ENCODE measurements at regions not wholly inside any gene's neighbourhood (a gene's known extent, or its start where the extent isn't known, plus 50 kb on each side); places are given as distances from the start of the nearest gene placed in this dataset.

GRCh38 chr2:182565911-182566567 is 139.2 kb upstream of the PDE1A start:
- 15% methylated on average over 1 of the region's 1 CpG for WGBS (ENCODE audit: missing lambda C conversion rate)
- H3K27ac ChIP-seq: no peak overlapping the region
- ATAC-seq: no peak
- H3K4me2 ChIP-seq: no peak overlapping the region
- H3K9me3 ChIP-seq: no peaks in the 10 kb centered on the region
- CTCF ChIA-PET: no interaction called here
- POLR2A ChIA-PET: no interaction called here
- no peak for FAIRE-seq
- TF ChIP-seq HOXB13 (CRISPR knock-in tag; IDR thresholded peaks at IDR 0.05; ENCODE audit: low read depth): no peak
- TF ChIP-seq HDAC2 (IDR thresholded peaks at IDR 0.05): no peak
- no peak for TF ChIP-seq HOXA7 (CRISPR knock-in tag; IDR thresholded peaks at IDR 0.05)
- no peak for TF ChIP-seq ZNF302 (CRISPR knock-in tag; IDR thresholded peaks at IDR 0.05)
- TF ChIP-seq MAZ (IDR thresholded peaks at IDR 0.05; ENCODE audit: borderline replicate concordance, low read depth, low read length): no peak
- TF ChIP-seq PBX3 (IDR thresholded peaks at IDR 0.05): no peak
- TF ChIP-seq CHD2 (IDR thresholded peaks at IDR 0.05; ENCODE audit: low read length, partially characterized antibody): no peak
- TF ChIP-seq JUN (IDR thresholded peaks at IDR 0.05): no peak
- no peak for TF ChIP-seq NR3C1 (IDR thresholded peaks at IDR 0.05)
- no peak for TF ChIP-seq ZSCAN20 (CRISPR knock-in tag; IDR thresholded peaks at IDR 0.05)
- no peak for TF ChIP-seq CBX8 (IDR thresholded peaks at IDR 0.05)
- TF ChIP-seq MYC (IDR thresholded peaks at IDR 0.05; ENCODE audit: borderline replicate concordance, low read length): no peak
- TF ChIP-seq RCOR1 (IDR thresholded peaks at IDR 0.05; ENCODE audit: low read depth, low read length): no peak
- TF ChIP-seq CBX2 (IDR thresholded peaks at IDR 0.05; ENCODE audit: borderline replicate concordance, low read depth): no peak
- TF ChIP-seq RNF2 (IDR thresholded peaks at IDR 0.05; ENCODE audit: borderline replicate concordance, low read depth): no peak
- TF ChIP-seq TP53 (CRISPR knock-in tag; IDR thresholded peaks at IDR 0.05): no peak
- no peak for TF ChIP-seq ZFP36 (IDR thresholded peaks at IDR 0.05; ENCODE audit: borderline replicate concordance, partially characterized antibody)
- TF ChIP-seq CHD4 (IDR thresholded peaks at IDR 0.05; ENCODE audit: borderline replicate concordance): no peak
- DNase-seq (ENCODE audit: low read depth in 1 of 2, low spot score in 1 of 2): no peak
- H3K4me3 ChIP-seq: no peak overlapping the region
- no peaks in the 10 kb centered on the region for H3K4me1 ChIP-seq

- no peak overlapping the region for H3K4me2 ChIP-seq
- no peak for FAIRE-seq
- 85% methylated on average over 4 of the region's 4 CpGs for WGBS (ENCODE audit: missing lambda C conversion rate)
Observed at GRCh38 chr2:182573553-182573952, 142.5 kb upstream of the DNAJC10 start.

More at GRCh38 chr2:182573553-182573952, 142.5 kb upstream of the DNAJC10 start:
- ChIA-PET CTCF (no interaction called here), POLR2A (no interaction called here)
- TF ChIP-seq BHLHE40 (IDR thresholded peaks at IDR 0.05; ENCODE audit: low read depth, low read length) (no peak), SREBF2 (IDR thresholded peaks at IDR 0.05) (no peak), CHD4 (IDR thresholded peaks at IDR 0.05; ENCODE audit: borderline replicate concordance) (no peak), E2F6 (IDR thresholded peaks at IDR 0.05; ENCODE audit: borderline replicate concordance, low read depth) (no peak), TP53 (CRISPR knock-in tag; IDR thresholded peaks at IDR 0.05) (no peak), ESRRA (IDR thresholded peaks at IDR 0.05; ENCODE audit: borderline replicate concordance, low read length) (no peak), PBX3 (IDR thresholded peaks at IDR 0.05) (no peak), MYC (IDR thresholded peaks at IDR 0.05; ENCODE audit: borderline replicate concordance, low read length) (no peak), FOXS1 (CRISPR knock-in tag; IDR thresholded peaks at IDR 0.05) (no peak), NPAS2 (CRISPR knock-in tag; IDR thresholded peaks at IDR 0.05; ENCODE audit: borderline replicate concordance) (no peak), ELK1 (IDR thresholded peaks at IDR 0.05; ENCODE audit: low read depth, low read length) (no peak), CTCF (IDR thresholded peaks at IDR 0.05) (no peak), RAD21 (conservative IDR thresholded peaks at IDR 0.05 in 1 of 2, IDR thresholded peaks at IDR 0.05 in 1 of 2) (no peak), CBX2 (IDR thresholded peaks at IDR 0.05; ENCODE audit: borderline replicate concordance, low read depth) (no peak)
- ATAC-seq (no peak), DNase-seq (ENCODE audit: low read depth in 1 of 2, low spot score in 1 of 2) (no peak)
- H3K4me3 ChIP-seq: no peak overlapping the region
- no peaks in the 10 kb centered on the region for H3K4me1 ChIP-seq
- no peak overlapping the region for H3K27ac ChIP-seq
- H3K9me3 ChIP-seq: no peaks in the 10 kb centered on the region
